ENCODE measurements at regions not wholly inside any gene's neighbourhood (a gene's known extent, or its start where the extent isn't known, plus 50 kb on each side); places are given as distances from the start of the nearest gene placed in this dataset.

DNA sequence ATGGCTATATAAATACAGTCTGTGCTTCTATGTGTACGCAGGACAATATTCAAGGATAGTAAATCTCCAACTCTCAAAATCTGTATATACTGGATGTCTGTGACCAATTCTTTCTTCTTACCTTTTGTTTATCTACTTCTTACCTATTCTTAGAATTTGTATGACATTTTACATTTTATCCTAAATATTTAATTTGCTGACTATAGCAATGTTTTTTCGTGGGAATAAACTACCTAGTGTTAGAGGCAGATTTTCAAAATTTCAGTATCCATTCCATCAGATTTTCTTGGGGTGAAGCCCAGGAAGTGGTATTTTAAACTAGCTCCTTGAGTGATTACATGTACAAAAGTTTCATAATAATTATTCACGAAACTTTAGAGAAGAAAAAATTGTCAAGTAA, 334.5 kb upstream of the BCHE start:
- no peak for TF ChIP-seq ZFX (IDR thresholded peaks at IDR 0.05)
- TF ChIP-seq CTCF (conservative IDR thresholded peaks at IDR 0.05): no peak

DNA sequence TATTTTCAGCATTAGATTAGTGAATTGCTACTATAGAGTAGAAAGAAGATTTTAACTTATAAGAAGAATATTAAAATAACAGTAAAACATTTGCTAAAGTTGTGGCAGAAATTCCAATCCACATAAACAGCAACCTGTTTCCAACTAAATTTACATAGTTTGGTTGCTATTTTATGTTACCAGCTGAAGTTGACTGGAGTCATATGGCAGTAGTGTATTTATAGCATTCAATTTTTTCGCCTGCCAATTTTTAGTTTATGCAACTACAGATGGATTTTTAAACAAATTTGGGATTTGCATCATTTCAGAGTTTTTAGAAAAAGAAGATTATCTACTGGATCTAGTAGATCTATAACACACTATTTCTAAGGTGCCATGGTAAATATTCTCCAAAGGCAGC, 332.5 kb upstream of the BCHE start:
- no peak overlapping the region for H3K27ac ChIP-seq
- no peak for TF ChIP-seq ZFX (IDR thresholded peaks at IDR 0.05)
- TF ChIP-seq CTCF (conservative IDR thresholded peaks at IDR 0.05): no peak

More for the DNA sequence above, 334.5 kb upstream of the BCHE start:
- H3K27ac ChIP-seq: no peak overlapping the region

- H3K27ac ChIP-seq: no peak overlapping the region
- TF ChIP-seq CTCF (conservative IDR thresholded peaks at IDR 0.05) (no peak), ZFX (IDR thresholded peaks at IDR 0.05) (no peak)
Observed at GRCh38 chr3:166127969-166128368, 290.7 kb upstream of the BCHE start.

DNA sequence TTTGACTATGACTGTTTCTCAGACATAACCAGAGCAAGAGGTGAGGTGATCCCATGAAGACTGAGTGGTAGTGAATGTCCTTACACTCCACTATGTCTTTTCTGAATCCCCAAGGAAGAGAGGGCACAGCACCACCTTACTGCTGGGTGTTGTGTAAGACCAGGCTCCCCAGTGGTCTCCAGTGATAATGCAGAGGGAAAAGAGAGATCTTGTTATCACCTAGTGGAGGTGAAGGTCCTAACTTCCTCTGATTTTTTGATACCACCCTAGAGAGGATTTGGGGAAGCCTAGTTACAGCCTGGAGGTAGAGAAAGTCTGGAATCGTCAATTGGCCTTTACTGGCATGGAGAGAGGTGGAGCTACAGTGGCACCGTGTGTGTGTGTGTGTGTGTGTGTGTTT, 288.0 kb upstream of the BCHE start:
- no peak for TF ChIP-seq ZFX (IDR thresholded peaks at IDR 0.05)
- TF ChIP-seq CTCF (conservative IDR thresholded peaks at IDR 0.05): 0 out of 2 replicates have a peak, but pooled peaks have one; percentile 1
- H3K27ac ChIP-seq: no peak overlapping the region

GRCh38 chr3:166123576-166123975, 286.4 kb upstream of the BCHE start:
- no peak overlapping the region for H3K27ac ChIP-seq

GRCh38 chr3:166123088-166123487, 285.9 kb upstream of the BCHE start:
- H3K27ac ChIP-seq: no peak overlapping the region

More at GRCh38 chr3:166123576-166123975, 286.4 kb upstream of the BCHE start:
- TF ChIP-seq ZFX (IDR thresholded peaks at IDR 0.05): no peak
- TF ChIP-seq CTCF (conservative IDR thresholded peaks at IDR 0.05): no peak

DNA sequence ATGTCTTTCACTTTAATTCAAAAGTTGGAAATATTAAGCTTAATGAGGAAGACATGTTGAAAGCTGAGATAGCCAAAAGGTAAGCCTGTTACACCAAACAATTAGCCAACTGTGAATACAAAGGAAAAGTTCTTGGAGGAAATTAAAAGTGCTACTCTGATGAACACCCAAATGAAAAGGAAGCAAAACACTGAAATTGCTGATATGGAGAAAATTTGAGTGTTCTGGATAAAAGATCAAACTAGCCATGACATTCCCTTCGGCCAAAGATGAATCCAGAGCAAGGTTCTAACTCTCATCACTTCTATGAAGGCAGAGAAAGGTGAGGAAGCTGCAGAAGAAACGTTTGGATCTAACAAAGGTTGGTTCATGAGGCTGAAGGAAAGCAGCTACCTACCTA, 280.8 kb upstream of the BCHE start:
- H3K27ac ChIP-seq: no peak overlapping the region
- TF ChIP-seq ZFX (IDR thresholded peaks at IDR 0.05): no peak
- no peak for TF ChIP-seq CTCF (conservative IDR thresholded peaks at IDR 0.05)

More at GRCh38 chr3:166123088-166123487, 285.9 kb upstream of the BCHE start:
- TF ChIP-seq ZFX (IDR thresholded peaks at IDR 0.05): no peak
- no peak for TF ChIP-seq CTCF (conservative IDR thresholded peaks at IDR 0.05)

Data from C4-2B (cell line).